Neutrophil (primary cell): ENCODE measurements at regions not wholly inside any gene's neighbourhood (a gene's known extent, or its start where the extent isn't known, plus 50 kb on each side); places are given as distances from the start of the nearest gene placed in this dataset.

Experiments used
- H3K27ac ChIP-seq: fragments of 200-600 bp; sonication (generic); 2 replicates; pipeline ENCODE4 v1.5.1; 2016; ENCODE audit warnings: mild to moderate bottlenecking, moderate library complexity
- H3K27me3 ChIP-seq: fragments of 200-600 bp; sonication (generic); 2 replicates; pipeline ENCODE4 v1.6.0; 2016; ENCODE audit warnings: mild to moderate bottlenecking
- H3K36me3 ChIP-seq: fragments of 200-600 bp; sonication (generic); 2 replicates; pipeline ENCODE4 v1.5.1; 2017
- H3K4me1 ChIP-seq, 2 experiments: fragments of 200-600 bp in 1 of 2; sonication (generic) in 1 of 2; 1 replicate in 1 of 2; 2 replicates in 1 of 2; pipeline versions ENCODE4 v1.5.1 to v1.6.1; 2013 to 2016; ENCODE audit warnings: low read depth in 1 of 2, low read length in 1 of 2, mild to moderate bottlenecking in 1 of 2, moderate library complexity in 1 of 2; ENCODE audit not compliant: control insufficient read depth in 1 of 2, insufficient read depth in 1 of 2
- H3K4me3 ChIP-seq, 2 experiments: fragments of 200-600 bp in 1 of 2; sonication (generic) in 1 of 2; 1 replicate in 1 of 2; 2 replicates in 1 of 2; pipeline ENCODE4 v1.5.1; 2013 to 2016; ENCODE audit warnings: low read depth in 1 of 2, low read length in 1 of 2, mild to moderate bottlenecking in 1 of 2, moderate library complexity in 1 of 2
- H3K9me3 ChIP-seq: fragments of 200-600 bp; sonication (generic); 2 replicates; pipeline ENCODE4 v1.5.1; 2016
- CTCF ChIP-seq: fragments of 200-600 bp; sonication (generic); IDR thresholded peaks from 2 replicates; pipeline ENCODE4 v1.5.1; 2016; ENCODE audit warnings: antibody characterized with exemption

- Histone ChIP-seq H3K27ac (no peak overlapping the region), H3K36me3 (no peaks in the 10 kb centered on the region), H3K4me3 (no peak overlapping the region), H3K9me3 (no peaks in the 10 kb centered on the region), H3K4me1 (no peaks in the 10 kb centered on the region), H3K27me3 (no peaks in the 10 kb centered on the region)
- TF ChIP-seq CTCF = no peak
Measured at GRCh38 chr17:72255481-72255880, 134.7 kb downstream of the SOX9 start.

GRCh38 chr17:72258711-72259110 lies 137.9 kb downstream of the SOX9 start:
- H3K4me3 ChIP-seq = no peak overlapping the region
- TF ChIP-seq CTCF = no peak
- no peaks in the 10 kb centered on the region for H3K36me3 ChIP-seq
- no peaks in the 10 kb centered on the region for H3K9me3 ChIP-seq
- H3K27ac ChIP-seq = no peak overlapping the region
- H3K4me1 ChIP-seq = no peaks in the 10 kb centered on the region
- H3K27me3 ChIP-seq = no peaks in the 10 kb centered on the region

GRCh38 chr17:72259922-72260321 lies 139.1 kb downstream of the SOX9 start:
- Histone ChIP-seq H3K9me3 (no peaks in the 10 kb centered on the region), H3K27me3 (no peaks in the 10 kb centered on the region), H3K4me1 (no peaks in the 10 kb centered on the region), H3K27ac (no peak overlapping the region), H3K4me3 (no peak overlapping the region), H3K36me3 (no peaks in the 10 kb centered on the region)
- TF ChIP-seq CTCF = no peak

- Histone ChIP-seq H3K27ac (no peak overlapping the region), H3K4me1 (no peaks in the 10 kb centered on the region), H3K9me3 (no peaks in the 10 kb centered on the region), H3K27me3 (no peaks in the 10 kb centered on the region), H3K4me3 (no peak overlapping the region), H3K36me3 (no peaks in the 10 kb centered on the region)
- no peak for TF ChIP-seq CTCF
Measured at GRCh38 chr17:72262766-72263165, 141.9 kb downstream of the SOX9 start.

- no peak overlapping the region for H3K4me3 ChIP-seq
- no peak overlapping the region for H3K27ac ChIP-seq
- no peak for TF ChIP-seq CTCF
- no peaks in the 10 kb centered on the region for H3K27me3 ChIP-seq
- no peaks in the 10 kb centered on the region for H3K4me1 ChIP-seq
- H3K36me3 ChIP-seq = no peaks in the 10 kb centered on the region
- H3K9me3 ChIP-seq = no peaks in the 10 kb centered on the region
Measured at GRCh38 chr17:72264682-72265405, 144.0 kb downstream of the SOX9 start.
